ENCODE measurements at regions not wholly inside any gene's neighbourhood (a gene's known extent, or its start where the extent isn't known, plus 50 kb on each side); places are given as distances from the start of the nearest gene placed in this dataset.

DNA sequence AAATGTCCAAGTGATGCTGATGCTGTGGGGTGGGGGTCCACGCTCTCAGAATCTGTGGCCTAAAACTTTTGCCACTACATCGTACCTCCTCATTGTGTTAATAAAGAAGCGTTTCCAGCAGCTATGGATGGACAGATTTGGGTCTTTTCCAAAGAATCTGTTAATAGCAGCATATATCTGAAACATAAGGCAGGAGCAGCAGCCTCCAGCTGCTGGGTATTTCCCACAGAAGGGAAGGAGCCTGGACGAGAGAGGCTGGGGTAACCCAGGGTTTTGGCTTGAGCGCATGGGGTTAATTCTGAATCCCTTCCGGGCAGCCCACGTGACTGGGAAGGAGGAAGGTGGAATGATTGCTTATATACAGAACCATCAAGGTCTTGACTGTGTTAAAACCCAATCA lies 332.4 kb downstream of the BCOR start:
- Histone ChIP-seq H3K9ac (ENCODE audit: low read length in 2 of 2) (no peak overlapping the region), H3K36me3 (ENCODE audit: control insufficient read depth in 2 of 2, insufficient read depth in 2 of 2, low read length in 2 of 2) (no peaks in the 10 kb centered on the region), H3K9me3 (ENCODE audit: control insufficient read depth in 2 of 2, low read length in 2 of 2) (peaks cover 0 to 2% of the 10 kb centered on the region in 2 donors), H3K4me1 (ENCODE audit: control insufficient read depth, insufficient read depth, low read length) (peaks cover 15% of the 10 kb centered on the region), H3K4me3 (ENCODE audit: low read length in 2 of 2) (no peak overlapping the region), H3K27me3 (ENCODE audit: control insufficient read depth in 1 of 2, insufficient read depth in 2 of 2, low read length in 2 of 2) (peaks cover 0 to 12% of the 10 kb centered on the region in 2 donors), H3K27ac (ENCODE audit: low read length) (no peak overlapping the region)

DNA sequence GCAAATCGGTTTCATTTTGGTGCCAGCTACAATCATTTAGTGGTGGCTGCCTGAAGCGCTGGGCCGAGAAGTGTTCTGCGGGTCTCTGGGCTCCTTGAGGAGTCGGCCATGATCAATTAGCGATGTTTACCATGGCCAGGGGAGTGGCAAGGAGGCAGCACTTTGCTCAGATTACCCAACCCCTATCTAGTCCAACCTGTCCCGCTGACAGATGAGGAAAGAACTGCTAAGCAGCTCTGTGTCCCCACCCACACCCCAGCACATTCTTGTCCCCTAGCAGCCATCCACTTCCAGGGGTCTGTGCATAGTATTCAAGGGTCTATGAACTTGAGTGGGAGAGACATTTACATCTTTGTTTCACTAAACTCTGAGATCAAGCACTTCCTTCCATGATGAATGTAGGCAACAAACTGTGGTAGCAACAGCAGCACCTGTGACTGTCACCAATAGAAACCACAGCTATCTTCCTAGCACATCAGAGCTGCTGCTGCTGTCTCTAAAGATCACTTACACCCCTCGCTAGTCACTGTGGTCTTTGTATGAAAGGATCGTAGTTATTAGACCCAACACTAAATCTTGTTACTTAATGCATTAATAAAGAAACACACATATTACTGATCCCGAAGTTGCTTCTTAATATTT lies 331.6 kb downstream of the BCOR start:
- Histone ChIP-seq H3K9me3 (ENCODE audit: control insufficient read depth in 2 of 2, low read length in 2 of 2) (peaks cover 0 to 2% of the 10 kb centered on the region in 2 donors), H3K36me3 (ENCODE audit: control insufficient read depth in 2 of 2, insufficient read depth in 2 of 2, low read length in 2 of 2) (no peaks in the 10 kb centered on the region), H3K27ac (ENCODE audit: low read length) (no peak overlapping the region)

DNA sequence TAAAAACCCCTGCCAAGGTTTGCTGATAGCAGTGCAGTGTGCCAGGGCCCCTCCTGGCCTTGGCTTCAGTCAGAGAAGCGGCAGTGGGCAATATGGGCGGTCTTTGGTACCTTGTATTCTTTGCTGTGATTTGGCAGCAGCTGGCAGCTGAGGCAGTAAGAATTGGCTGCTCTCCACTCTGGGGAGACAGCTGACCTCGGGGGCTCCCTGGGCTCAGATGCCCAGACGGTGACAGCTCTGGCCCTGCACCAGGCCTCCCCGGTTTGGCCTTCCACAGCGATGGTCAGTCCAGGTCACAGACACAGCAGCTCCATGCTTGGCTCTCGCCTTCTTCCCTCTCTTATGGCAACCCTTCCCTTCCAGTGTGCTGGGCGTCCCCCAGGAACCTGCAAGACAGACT lies 330.9 kb downstream of the BCOR start:
- Histone ChIP-seq H3K27ac (ENCODE audit: low read length) (peak overlapping the region; percentile 11), H3K4me3 (ENCODE audit: low read length in 2 of 2) (no peak overlapping the region), H3K9ac (ENCODE audit: low read length in 2 of 2) (no peak overlapping the region), H3K9me3 (ENCODE audit: control insufficient read depth in 2 of 2, low read length in 2 of 2) (peaks cover 0 to 2% of the 10 kb centered on the region in 2 donors), H3K4me1 (ENCODE audit: control insufficient read depth, insufficient read depth, low read length) (peaks cover 15% of the 10 kb centered on the region), H3K36me3 (ENCODE audit: control insufficient read depth in 2 of 2, insufficient read depth in 2 of 2, low read length in 2 of 2) (no peaks in the 10 kb centered on the region), H3K27me3 (ENCODE audit: control insufficient read depth in 1 of 2, insufficient read depth in 2 of 2, low read length in 2 of 2) (peaks cover 0 to 12% of the 10 kb centered on the region in 2 donors)

More for the DNA sequence above, 331.6 kb downstream of the BCOR start:
- Histone ChIP-seq H3K9ac (ENCODE audit: low read length in 2 of 2) (no peak overlapping the region), H3K4me1 (ENCODE audit: control insufficient read depth, insufficient read depth, low read length) (peaks cover 16% of the 10 kb centered on the region), H3K4me3 (ENCODE audit: low read length in 2 of 2) (no peak overlapping the region), H3K27me3 (ENCODE audit: control insufficient read depth in 1 of 2, insufficient read depth in 2 of 2, low read length in 2 of 2) (peaks cover 0 to 12% of the 10 kb centered on the region in 2 donors)

DNA sequence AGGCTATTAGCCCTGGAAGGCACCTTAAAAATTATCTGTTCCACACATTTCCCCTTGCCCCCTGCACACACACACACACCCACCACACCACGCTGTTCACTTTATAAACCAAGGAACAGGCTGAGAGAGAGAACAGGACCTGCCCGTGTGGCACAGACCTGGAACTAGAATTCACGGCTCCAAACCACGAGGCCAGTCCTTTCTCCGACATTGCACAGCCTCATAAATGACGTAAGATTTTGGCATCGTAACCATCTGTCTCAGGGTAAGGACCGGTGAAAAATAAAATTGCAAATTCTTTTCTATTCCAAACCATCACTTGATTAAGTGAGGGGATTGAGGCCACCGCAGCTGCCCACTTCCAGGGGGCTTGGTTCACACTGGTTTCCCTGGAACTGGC lies 330.3 kb downstream of the BCOR start:
- Histone ChIP-seq H3K4me1 (ENCODE audit: control insufficient read depth, insufficient read depth, low read length) (peaks cover 18% of the 10 kb centered on the region), H3K4me3 (ENCODE audit: low read length in 2 of 2) (no peak overlapping the region), H3K9ac (ENCODE audit: low read length in 2 of 2) (no peak overlapping the region), H3K9me3 (ENCODE audit: control insufficient read depth in 2 of 2, low read length in 2 of 2) (no peaks in the 10 kb centered on the region), H3K27ac (ENCODE audit: low read length) (peak overlapping the region; percentile 11), H3K27me3 (ENCODE audit: control insufficient read depth in 1 of 2, insufficient read depth in 2 of 2, low read length in 2 of 2) (peaks cover 0 to 12% of the 10 kb centered on the region in 2 donors), H3K36me3 (ENCODE audit: control insufficient read depth in 2 of 2, insufficient read depth in 2 of 2, low read length in 2 of 2) (no peaks in the 10 kb centered on the region)

GRCh38 chrX:39769748-39770147 lies 328.0 kb downstream of the BCOR start:
- H3K9ac ChIP-seq (ENCODE audit: low read length in 2 of 2): no peak overlapping the region
- H3K36me3 ChIP-seq (ENCODE audit: control insufficient read depth in 2 of 2, insufficient read depth in 2 of 2, low read length in 2 of 2): no peaks in the 10 kb centered on the region
- H3K4me1 ChIP-seq (ENCODE audit: control insufficient read depth, insufficient read depth, low read length): peaks cover 19% of the 10 kb centered on the region
- H3K4me3 ChIP-seq (ENCODE audit: low read length in 2 of 2): no peak overlapping the region
- H3K27ac ChIP-seq (ENCODE audit: low read length): no peak overlapping the region
- H3K27me3 ChIP-seq (ENCODE audit: control insufficient read depth in 1 of 2, insufficient read depth in 2 of 2, low read length in 2 of 2): peaks cover 0 to 10% of the 10 kb centered on the region in 2 donors
- no peaks in the 10 kb centered on the region for H3K9me3 ChIP-seq (ENCODE audit: control insufficient read depth in 2 of 2, low read length in 2 of 2)

- H3K36me3 ChIP-seq (ENCODE audit: control insufficient read depth in 2 of 2, insufficient read depth in 2 of 2, low read length in 2 of 2): no peaks in the 10 kb centered on the region
- H3K9ac ChIP-seq (ENCODE audit: low read length in 2 of 2): no peak overlapping the region
- H3K27ac ChIP-seq (ENCODE audit: low read length): no peak overlapping the region
- H3K4me1 ChIP-seq (ENCODE audit: control insufficient read depth, insufficient read depth, low read length): peaks cover 19% of the 10 kb centered on the region
- no peak overlapping the region for H3K4me3 ChIP-seq (ENCODE audit: low read length in 2 of 2)
- H3K9me3 ChIP-seq (ENCODE audit: control insufficient read depth in 2 of 2, low read length in 2 of 2): no peaks in the 10 kb centered on the region
- peaks cover 0 to 4% of the 10 kb centered on the region in 2 donors for H3K27me3 ChIP-seq (ENCODE audit: control insufficient read depth in 1 of 2, insufficient read depth in 2 of 2, low read length in 2 of 2)
These were observed 326.7 kb downstream of the BCOR start for GRCh38 chrX:39771089-39771488.

DNA sequence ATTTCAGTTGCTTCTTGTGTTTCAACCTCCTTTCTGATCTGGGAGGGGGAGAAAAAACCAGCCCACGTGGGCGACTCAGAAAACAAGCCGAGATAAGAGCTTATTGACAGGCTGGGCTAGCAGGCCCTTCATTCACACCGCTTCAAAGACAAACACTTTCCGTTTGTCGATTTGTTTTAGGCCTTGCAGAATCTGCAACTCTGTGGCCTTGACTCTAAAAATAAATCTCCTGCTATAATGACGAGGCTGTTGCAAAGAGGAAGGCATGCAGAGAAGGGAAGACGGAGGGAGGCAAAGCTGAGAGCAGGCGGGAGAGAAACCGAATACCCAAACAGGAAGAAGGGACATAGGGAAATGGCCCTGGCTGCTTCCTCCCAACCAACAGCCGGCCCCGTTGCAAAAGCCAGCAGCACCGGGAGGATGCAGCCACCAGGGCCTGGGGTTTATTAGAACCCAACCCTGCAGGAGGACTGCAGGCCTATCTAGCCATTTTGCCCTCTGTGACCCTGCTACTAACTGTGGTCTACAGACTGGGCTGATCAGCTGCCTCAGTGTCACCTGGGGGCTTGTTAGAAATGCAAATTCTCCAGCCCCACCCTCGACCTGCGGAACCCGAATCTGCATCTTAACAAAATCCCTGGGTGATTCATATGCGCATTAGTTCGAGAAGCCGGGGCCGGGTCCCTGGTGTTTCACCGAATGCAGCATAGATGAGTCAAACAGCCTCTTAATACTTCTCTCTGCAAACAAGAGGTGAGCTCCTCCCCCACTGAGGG lies 325.5 kb downstream of the BCOR start:
- Histone ChIP-seq H3K27ac (ENCODE audit: low read length) (peak overlapping the region; percentile 24), H3K36me3 (ENCODE audit: control insufficient read depth in 2 of 2, insufficient read depth in 2 of 2, low read length in 2 of 2) (no peaks in the 10 kb centered on the region), H3K4me3 (ENCODE audit: low read length in 2 of 2) (no peak overlapping the region), H3K9ac (ENCODE audit: low read length in 2 of 2) (no peak overlapping the region), H3K9me3 (ENCODE audit: control insufficient read depth in 2 of 2, low read length in 2 of 2) (no peaks in the 10 kb centered on the region), H3K4me1 (ENCODE audit: control insufficient read depth, insufficient read depth, low read length) (peaks cover 11% of the 10 kb centered on the region), H3K27me3 (ENCODE audit: control insufficient read depth in 1 of 2, insufficient read depth in 2 of 2, low read length in 2 of 2) (peaks cover 0 to 2% of the 10 kb centered on the region in 2 donors)

- H3K27ac ChIP-seq (ENCODE audit: low read length): no peak overlapping the region
- peaks cover 0 to 8% of the 10 kb centered on the region in 2 donors for H3K27me3 ChIP-seq (ENCODE audit: control insufficient read depth in 1 of 2, insufficient read depth in 2 of 2, low read length in 2 of 2)
- no peak overlapping the region for H3K4me3 ChIP-seq (ENCODE audit: low read length in 2 of 2)
- H3K9ac ChIP-seq (ENCODE audit: low read length in 2 of 2): no peak overlapping the region
- no peaks in the 10 kb centered on the region for H3K9me3 ChIP-seq (ENCODE audit: control insufficient read depth in 2 of 2, low read length in 2 of 2)
- H3K36me3 ChIP-seq (ENCODE audit: control insufficient read depth in 2 of 2, insufficient read depth in 2 of 2, low read length in 2 of 2): no peaks in the 10 kb centered on the region
- peaks cover 11% of the 10 kb centered on the region for H3K4me1 ChIP-seq (ENCODE audit: control insufficient read depth, insufficient read depth, low read length)
These were observed 324.6 kb downstream of the BCOR start for GRCh38 chrX:39773150-39773549.

DNA sequence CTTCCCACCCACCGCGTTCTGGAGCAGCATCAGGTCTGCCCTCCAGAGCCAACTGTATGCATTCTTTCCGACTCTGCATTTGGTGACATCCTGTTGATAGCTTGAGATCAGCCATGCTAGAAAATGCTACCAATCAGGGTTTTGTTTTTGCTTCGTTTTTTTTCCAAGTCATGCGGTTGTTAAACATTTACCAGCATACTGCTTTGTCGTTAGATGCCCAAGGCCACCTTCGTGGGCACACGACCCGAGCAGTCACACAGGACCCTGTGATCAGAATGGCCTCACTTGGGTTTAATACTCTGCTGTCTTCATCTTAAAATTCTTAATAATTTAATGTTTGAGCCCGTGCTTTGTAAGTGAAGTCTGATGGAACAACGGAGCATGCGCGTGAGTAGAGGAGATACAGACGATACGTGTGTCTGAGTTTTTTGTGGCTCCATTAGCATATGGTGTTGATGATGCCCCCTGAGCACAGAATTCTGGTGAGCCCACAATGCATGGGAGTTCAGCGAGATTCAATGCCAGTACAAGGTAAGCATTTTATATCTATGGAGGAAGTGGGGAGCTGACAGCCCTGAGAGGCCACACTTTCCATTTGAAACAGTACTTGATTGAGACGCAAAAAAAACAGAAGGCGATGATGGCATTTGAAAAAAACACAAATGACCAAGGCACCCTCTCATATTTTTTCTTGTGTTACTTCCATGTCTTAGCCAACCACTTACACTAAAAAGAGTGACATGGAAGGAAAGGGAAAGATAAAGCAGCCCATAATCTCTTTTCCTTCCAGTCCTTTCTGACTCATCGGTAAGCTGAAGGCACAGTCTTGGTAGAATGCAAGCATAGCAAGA lies 323.6 kb downstream of the BCOR start:
- no peak overlapping the region for H3K4me3 ChIP-seq (ENCODE audit: low read length in 2 of 2)
- no peaks in the 10 kb centered on the region for H3K36me3 ChIP-seq (ENCODE audit: control insufficient read depth in 2 of 2, insufficient read depth in 2 of 2, low read length in 2 of 2)
- H3K9ac ChIP-seq (ENCODE audit: low read length in 2 of 2): no peak overlapping the region
- H3K4me1 ChIP-seq (ENCODE audit: control insufficient read depth, insufficient read depth, low read length): peaks cover 11% of the 10 kb centered on the region
- no peak overlapping the region for H3K27ac ChIP-seq (ENCODE audit: low read length)
- H3K9me3 ChIP-seq (ENCODE audit: control insufficient read depth in 2 of 2, low read length in 2 of 2): no peaks in the 10 kb centered on the region
- peaks cover 0 to 10% of the 10 kb centered on the region in 2 donors for H3K27me3 ChIP-seq (ENCODE audit: control insufficient read depth in 1 of 2, insufficient read depth in 2 of 2, low read length in 2 of 2)

- Histone ChIP-seq H3K27ac (ENCODE audit: low read length) (no peak overlapping the region), H3K9me3 (ENCODE audit: control insufficient read depth in 2 of 2, low read length in 2 of 2) (no peaks in the 10 kb centered on the region), H3K4me1 (ENCODE audit: control insufficient read depth, insufficient read depth, low read length) (peaks cover 11% of the 10 kb centered on the region), H3K9ac (ENCODE audit: low read length in 2 of 2) (no peak overlapping the region), H3K27me3 (ENCODE audit: control insufficient read depth in 1 of 2, insufficient read depth in 2 of 2, low read length in 2 of 2) (peaks cover 0 to 8% of the 10 kb centered on the region in 2 donors), H3K4me3 (ENCODE audit: low read length in 2 of 2) (no peak overlapping the region), H3K36me3 (ENCODE audit: control insufficient read depth in 2 of 2, insufficient read depth in 2 of 2, low read length in 2 of 2) (no peaks in the 10 kb centered on the region)
These were observed 322.9 kb downstream of the BCOR start for GRCh38 chrX:39774774-39775328.
